Upper lobe of left lung (tissue), 6 donors: ENCODE measurements at regions not wholly inside any gene's neighbourhood (a gene's known extent, or its start where the extent isn't known, plus 50 kb on each side); places are given as distances from the start of the nearest gene placed in this dataset.

Source experiments
- ATAC-seq, 2 donors: fragments of 200-7000 bp; cut with Tn5 transposase; one replicate each; pipeline ENCODE4 v1.9.1; 2022; ENCODE audit warnings: mild to moderate bottlenecking in 2 of 2, moderate library complexity in 2 of 2; ENCODE audit not compliant: low FRiP score in 2 of 2
- DNase-seq, 2 donors: peaks; one replicate each; pipeline ENCODE4 v3.0.0-alpha.2; 2019 to 2020
- H3K27ac ChIP-seq, 4 donors: fragments of 200-600 bp; sonication (generic); one replicate each; pipeline ENCODE4 v1.5.1; 2016 to 2019
- H3K27me3 ChIP-seq, 4 donors: fragments of 200-600 bp; sonication (generic); one replicate each; pipeline ENCODE4 v1.5.1; 2017 to 2019
- H3K36me3 ChIP-seq, 4 donors: fragments of 200-600 bp; sonication (generic); one replicate each; pipeline ENCODE4 v1.5.1; 2016 to 2019
- H3K4me1 ChIP-seq, 4 donors: fragments of 200-600 bp; sonication (generic); one replicate each; pipeline ENCODE4 v1.5.1; 2018 to 2019
- H3K4me3 ChIP-seq, 4 donors: fragments of 200-600 bp; sonication (generic); one replicate each; pipeline ENCODE4 v1.5.1; 2017 to 2019; ENCODE audit warnings: mild to moderate bottlenecking in 2 of 4, moderate library complexity in 1 of 4
- H3K9me3 ChIP-seq, 4 donors: fragments of 200-600 bp; sonication (generic); one replicate each; pipeline ENCODE4 v1.5.1; 2018 to 2019
- EP300 ChIP-seq, 4 donors: sonication (generic); formaldehyde crosslinking; IDR thresholded peaks; one replicate each; pipeline ENCODE4 v1.5.1; 2017; ENCODE audit warnings: antibody characterized with exemption in 4 of 4, control low read depth in 2 of 4
- POLR2A ChIP-seq, 4 donors: fragments of 450-650 bp; IDR thresholded peaks; one replicate each; pipeline ENCODE4 v1.5.1; 2016 to 2017; ENCODE audit warnings: antibody characterized with exemption in 4 of 4, mild to moderate bottlenecking in 2 of 4
- POLR2AphosphoS5 ChIP-seq, 2 donors: sonication (generic); formaldehyde crosslinking; IDR thresholded peaks; one replicate each; pipeline ENCODE4 v1.5.1; 2017; ENCODE audit warnings: antibody characterized with exemption in 2 of 2
- WGBS, 2 donors: methylation state at CpG; one replicate each; pipeline ENCODE4 v1.1.5; 2017 to 2018; 5-methylcytosine and 5-hydroxymethylcytosine counted together
- TF ChIP-seq, protein P1 (sequence below), 6 experiments: fragments of 450-650 bp in 4 of 6; fragments of 200-600 bp in 2 of 6; sonication (generic) in 2 of 6; IDR thresholded peaks; one replicate each; pipeline ENCODE4 v1.5.1; 2016 to 2019; ENCODE audit warnings: antibody characterized with exemption in 6 of 6
- donor health status: DM: no; HTN: no; CAD: no; lungs with moderate emphysema.
- donor health status: DM: no; HTN: yes; CAD: no; lungs with severe emphysema.

DNA sequence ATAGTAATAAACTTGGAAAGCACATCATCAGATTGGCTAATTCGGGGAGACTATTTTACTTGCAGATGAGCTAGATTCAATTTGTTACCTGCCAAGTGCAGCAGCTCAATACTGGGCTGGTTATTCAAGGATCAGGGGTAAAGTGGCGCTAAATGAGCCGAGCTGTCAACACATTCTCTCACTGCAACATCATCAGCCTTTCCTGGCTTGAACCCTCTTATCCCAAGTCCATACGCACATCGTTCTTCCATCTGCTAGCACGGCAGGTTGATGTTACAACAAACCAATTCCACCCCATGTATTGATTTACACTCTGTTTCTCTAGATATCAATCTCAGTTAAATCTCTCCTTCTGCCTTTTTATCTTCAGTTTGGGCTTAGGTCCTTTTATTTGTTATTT, 2101.5 kb upstream of the AGA start:
- no peak overlapping the region for H3K27ac ChIP-seq
- no peak for DNase-seq
- WGBS, 2 donors: 81 to 85% methylated on average over 6 of the region's 6 CpGs
- no peak overlapping the region for H3K4me3 ChIP-seq
- no peaks in the 10 kb centered on the region for H3K4me1 ChIP-seq
- ATAC-seq: no peak
- H3K9me3 ChIP-seq: no peaks in the 10 kb centered on the region
- H3K27me3 ChIP-seq: no peaks in the 10 kb centered on the region
- no peaks in the 10 kb centered on the region for H3K36me3 ChIP-seq
- TF ChIP-seq POLR2AphosphoS5 (IDR thresholded peaks at IDR 0.05): no peak
- TF ChIP-seq POLR2A (IDR thresholded peaks at IDR 0.05): no peak
- TF ChIP-seq, protein P1, sequence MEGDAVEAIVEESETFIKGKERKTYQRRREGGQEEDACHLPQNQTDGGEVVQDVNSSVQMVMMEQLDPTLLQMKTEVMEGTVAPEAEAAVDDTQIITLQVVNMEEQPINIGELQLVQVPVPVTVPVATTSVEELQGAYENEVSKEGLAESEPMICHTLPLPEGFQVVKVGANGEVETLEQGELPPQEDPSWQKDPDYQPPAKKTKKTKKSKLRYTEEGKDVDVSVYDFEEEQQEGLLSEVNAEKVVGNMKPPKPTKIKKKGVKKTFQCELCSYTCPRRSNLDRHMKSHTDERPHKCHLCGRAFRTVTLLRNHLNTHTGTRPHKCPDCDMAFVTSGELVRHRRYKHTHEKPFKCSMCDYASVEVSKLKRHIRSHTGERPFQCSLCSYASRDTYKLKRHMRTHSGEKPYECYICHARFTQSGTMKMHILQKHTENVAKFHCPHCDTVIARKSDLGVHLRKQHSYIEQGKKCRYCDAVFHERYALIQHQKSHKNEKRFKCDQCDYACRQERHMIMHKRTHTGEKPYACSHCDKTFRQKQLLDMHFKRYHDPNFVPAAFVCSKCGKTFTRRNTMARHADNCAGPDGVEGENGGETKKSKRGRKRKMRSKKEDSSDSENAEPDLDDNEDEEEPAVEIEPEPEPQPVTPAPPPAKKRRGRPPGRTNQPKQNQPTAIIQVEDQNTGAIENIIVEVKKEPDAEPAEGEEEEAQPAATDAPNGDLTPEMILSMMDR (IDR thresholded peaks at IDR 0.05): no peak
- TF ChIP-seq EP300 (IDR thresholded peaks at IDR 0.05): no peak

DNA sequence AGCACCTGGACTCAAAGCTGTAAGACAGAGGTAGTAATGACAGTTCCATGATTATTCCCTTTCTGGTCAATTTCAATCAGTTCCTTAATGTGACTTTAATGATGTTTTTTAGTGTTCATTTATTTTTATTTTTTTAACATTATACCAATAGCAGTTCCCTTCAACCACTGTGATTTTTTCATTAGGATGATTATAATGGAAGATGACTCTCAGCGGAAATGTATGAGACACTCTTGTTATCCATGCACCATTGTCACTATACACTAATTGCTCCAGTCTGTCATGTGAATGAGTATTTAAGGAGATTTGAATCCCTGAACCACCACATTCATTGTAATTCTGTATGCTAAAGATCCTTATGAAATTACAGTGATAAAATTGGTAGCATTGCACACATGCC, 2102.3 kb upstream of the AGA start:
- DNase-seq (no peak), ATAC-seq (no peak)
- H3K4me3 ChIP-seq: no peak overlapping the region
- H3K27me3 ChIP-seq: no peaks in the 10 kb centered on the region
- 92 to 95% methylated on average over 1 of the region's 1 CpG for WGBS, 2 donors
- no peak overlapping the region for H3K27ac ChIP-seq
- H3K36me3 ChIP-seq: no peaks in the 10 kb centered on the region
- no peaks in the 10 kb centered on the region for H3K9me3 ChIP-seq
- H3K4me1 ChIP-seq: no peaks in the 10 kb centered on the region
- TF ChIP-seq POLR2AphosphoS5 (IDR thresholded peaks at IDR 0.05) (no peak), EP300 (IDR thresholded peaks at IDR 0.05) (no peak), POLR2A (IDR thresholded peaks at IDR 0.05) (no peak)
- TF ChIP-seq, protein P1 (IDR thresholded peaks at IDR 0.05): no peak

GRCh38 chr4:179552131-179552530, 2109.9 kb upstream of the AGA start:
- Histone ChIP-seq H3K4me3 (no peak overlapping the region), H3K27ac (no peak overlapping the region), H3K36me3 (no peaks in the 10 kb centered on the region), H3K9me3 (no peaks in the 10 kb centered on the region), H3K4me1 (no peaks in the 10 kb centered on the region), H3K27me3 (no peaks in the 10 kb centered on the region)
- WGBS, 2 donors: 81 to 86% methylated on average over 2 of the region's 2 CpGs
- DNase-seq (no peak), ATAC-seq (no peak)
- no peak for TF ChIP-seq EP300 (IDR thresholded peaks at IDR 0.05)
- TF ChIP-seq, protein P1 (IDR thresholded peaks at IDR 0.05): no peak
- no peak for TF ChIP-seq POLR2A (IDR thresholded peaks at IDR 0.05)
- no peak for TF ChIP-seq POLR2AphosphoS5 (IDR thresholded peaks at IDR 0.05)

- no peak for TF ChIP-seq POLR2A (IDR thresholded peaks at IDR 0.05)
- no peak for TF ChIP-seq EP300 (IDR thresholded peaks at IDR 0.05)
- TF ChIP-seq POLR2AphosphoS5 (IDR thresholded peaks at IDR 0.05): no peak
- TF ChIP-seq, protein P1 (IDR thresholded peaks at IDR 0.05): no peak
- Histone ChIP-seq H3K4me3 (no peak overlapping the region), H3K36me3 (no peaks in the 10 kb centered on the region), H3K27me3 (no peaks in the 10 kb centered on the region), H3K27ac (no peak overlapping the region), H3K9me3 (peaks cover 0 to 7% (median 0%) of the 10 kb centered on the region in 4 donors), H3K4me1 (no peaks in the 10 kb centered on the region)
- no peak for ATAC-seq
- 77 to 87% methylated on average over 4 of the region's 4 CpGs for WGBS, 2 donors
- DNase-seq: no peak
These were observed 2121.5 kb upstream of the AGA start for GRCh38 chr4:179563741-179564140.

- H3K4me1 ChIP-seq: no peaks in the 10 kb centered on the region
- WGBS, 2 donors: 60 to 77% methylated on average over 2 of the region's 2 CpGs
- no peak overlapping the region for H3K4me3 ChIP-seq
- ATAC-seq (no peak), DNase-seq (no peak)
- H3K36me3 ChIP-seq: no peaks in the 10 kb centered on the region
- H3K27me3 ChIP-seq: no peaks in the 10 kb centered on the region
- no peak for TF ChIP-seq EP300 (IDR thresholded peaks at IDR 0.05)
- TF ChIP-seq, protein P1 (IDR thresholded peaks at IDR 0.05): no peak
- no peak for TF ChIP-seq POLR2AphosphoS5 (IDR thresholded peaks at IDR 0.05)
- no peak for TF ChIP-seq POLR2A (IDR thresholded peaks at IDR 0.05)
- H3K9me3 ChIP-seq: peaks cover 0 to 7% (median 1%) of the 10 kb centered on the region in 4 donors
- H3K27ac ChIP-seq: no peak overlapping the region
These were observed 2127.3 kb upstream of the AGA start for GRCh38 chr4:179569549-179569948.
